ENCODE measurements at regions not wholly inside any gene's neighbourhood (a gene's known extent, or its start where the extent isn't known, plus 50 kb on each side); places are given as distances from the start of the nearest gene placed in this dataset.
"Not testable (repeated sequence)": the region's sequence is repeated elsewhere in the genome, so short reads cannot be mapped to it uniquely, and the experiment has no call there.

DNA sequence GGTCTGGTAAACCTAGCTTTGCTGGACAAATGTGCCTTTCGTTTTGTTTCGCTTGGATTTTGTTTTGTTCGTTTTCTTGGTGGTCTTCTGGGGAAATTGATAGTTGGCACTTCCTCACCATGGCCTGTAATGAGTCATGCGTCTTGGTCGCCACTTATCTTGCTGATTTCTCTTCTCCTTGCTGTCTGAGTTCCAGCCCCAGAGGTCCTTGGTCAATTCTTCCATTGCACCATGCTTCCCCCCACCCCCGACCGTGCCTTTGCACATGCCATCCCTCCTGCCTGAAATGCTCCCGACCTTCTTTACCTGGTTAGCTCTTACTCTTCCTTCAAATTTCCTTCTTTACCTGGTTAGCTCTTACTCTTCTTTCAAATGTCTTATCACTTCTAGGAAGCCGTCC lies 168.7 kb upstream of the MSX2 start:
- peaks cover 29% of the 10 kb centered on the region for H3K27me3 Mint-ChIP-seq (ENCODE audit: low read depth)
- H3K27ac Mint-ChIP-seq = no peak overlapping the region
- H3K4me1 Mint-ChIP-seq = no peaks in the 10 kb centered on the region
- TF ChIP-seq, protein P1, sequence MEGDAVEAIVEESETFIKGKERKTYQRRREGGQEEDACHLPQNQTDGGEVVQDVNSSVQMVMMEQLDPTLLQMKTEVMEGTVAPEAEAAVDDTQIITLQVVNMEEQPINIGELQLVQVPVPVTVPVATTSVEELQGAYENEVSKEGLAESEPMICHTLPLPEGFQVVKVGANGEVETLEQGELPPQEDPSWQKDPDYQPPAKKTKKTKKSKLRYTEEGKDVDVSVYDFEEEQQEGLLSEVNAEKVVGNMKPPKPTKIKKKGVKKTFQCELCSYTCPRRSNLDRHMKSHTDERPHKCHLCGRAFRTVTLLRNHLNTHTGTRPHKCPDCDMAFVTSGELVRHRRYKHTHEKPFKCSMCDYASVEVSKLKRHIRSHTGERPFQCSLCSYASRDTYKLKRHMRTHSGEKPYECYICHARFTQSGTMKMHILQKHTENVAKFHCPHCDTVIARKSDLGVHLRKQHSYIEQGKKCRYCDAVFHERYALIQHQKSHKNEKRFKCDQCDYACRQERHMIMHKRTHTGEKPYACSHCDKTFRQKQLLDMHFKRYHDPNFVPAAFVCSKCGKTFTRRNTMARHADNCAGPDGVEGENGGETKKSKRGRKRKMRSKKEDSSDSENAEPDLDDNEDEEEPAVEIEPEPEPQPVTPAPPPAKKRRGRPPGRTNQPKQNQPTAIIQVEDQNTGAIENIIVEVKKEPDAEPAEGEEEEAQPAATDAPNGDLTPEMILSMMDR (IDR thresholded peaks at IDR 0.05; ENCODE audit: unreplicated experiment in 3 of 3) = no peak
- H3K36me3 Mint-ChIP-seq (ENCODE audit: low read depth) = no peaks in the 10 kb centered on the region
- no peak overlapping the region for H3K4me3 Mint-ChIP-seq
- H3K9me3 Mint-ChIP-seq = no peaks in the 10 kb centered on the region

DNA sequence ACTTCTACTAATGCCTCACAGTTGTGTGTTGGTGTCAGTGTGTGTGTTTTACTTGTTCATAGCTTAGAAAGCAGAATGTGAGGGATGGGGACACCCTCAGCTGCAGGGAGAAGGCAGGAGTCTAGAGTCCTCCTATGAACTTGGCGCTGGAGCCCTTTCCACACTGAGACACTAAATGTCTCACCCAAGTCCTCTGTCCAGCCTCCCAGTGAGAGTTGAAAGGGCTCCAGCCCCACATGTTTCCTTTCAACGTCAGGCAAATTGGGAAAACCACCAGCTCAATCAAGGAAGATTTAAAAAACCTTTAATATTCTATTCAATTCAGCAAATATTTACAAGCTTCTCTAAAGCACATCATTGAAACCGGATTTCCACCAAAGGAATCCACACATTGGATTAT lies 167.6 kb upstream of the MSX2 start:
- Mint-ChIP-seq H3K27me3 (ENCODE audit: low read depth) (peaks cover 39% of the 10 kb centered on the region), H3K9me3 (no peaks in the 10 kb centered on the region), H3K36me3 (ENCODE audit: low read depth) (no peaks in the 10 kb centered on the region), H3K4me1 (no peaks in the 10 kb centered on the region), H3K27ac (no peak overlapping the region), H3K4me3 (no peak overlapping the region)
- TF ChIP-seq, protein P1 (IDR thresholded peaks at IDR 0.05; ENCODE audit: unreplicated experiment in 3 of 3) = no peak

DNA sequence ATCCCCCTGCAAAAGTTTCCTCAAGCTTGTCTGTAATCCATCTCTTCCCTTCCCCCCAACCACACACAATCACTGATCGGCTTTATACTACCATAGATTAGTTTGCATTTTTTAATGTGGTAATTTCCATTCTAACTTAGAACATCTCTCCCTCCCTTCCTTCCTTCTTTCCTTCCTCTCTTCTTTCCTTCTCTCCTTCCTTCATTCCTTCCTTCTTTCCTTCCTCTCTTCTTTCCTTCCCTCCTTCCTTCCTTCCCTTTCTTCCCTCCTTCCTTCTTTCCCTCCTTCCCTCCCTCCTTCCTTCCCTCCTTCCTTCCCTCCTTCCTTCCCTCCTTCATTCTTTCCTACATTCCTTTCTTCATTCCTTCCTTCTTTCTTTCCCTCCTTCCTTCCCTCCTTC lies 166.2 kb upstream of the MSX2 start:
- no peaks in the 10 kb centered on the region for H3K4me1 Mint-ChIP-seq
- H3K9me3 Mint-ChIP-seq = no peaks in the 10 kb centered on the region
- H3K27ac Mint-ChIP-seq = no peak overlapping the region
- no peaks in the 10 kb centered on the region for H3K36me3 Mint-ChIP-seq (ENCODE audit: low read depth)
- H3K4me3 Mint-ChIP-seq = no peak overlapping the region
- H3K27me3 Mint-ChIP-seq (ENCODE audit: low read depth) = peaks cover 39% of the 10 kb centered on the region
- TF ChIP-seq, protein P1 (IDR thresholded peaks at IDR 0.05; ENCODE audit: unreplicated experiment in 3 of 3) = no peak

DNA sequence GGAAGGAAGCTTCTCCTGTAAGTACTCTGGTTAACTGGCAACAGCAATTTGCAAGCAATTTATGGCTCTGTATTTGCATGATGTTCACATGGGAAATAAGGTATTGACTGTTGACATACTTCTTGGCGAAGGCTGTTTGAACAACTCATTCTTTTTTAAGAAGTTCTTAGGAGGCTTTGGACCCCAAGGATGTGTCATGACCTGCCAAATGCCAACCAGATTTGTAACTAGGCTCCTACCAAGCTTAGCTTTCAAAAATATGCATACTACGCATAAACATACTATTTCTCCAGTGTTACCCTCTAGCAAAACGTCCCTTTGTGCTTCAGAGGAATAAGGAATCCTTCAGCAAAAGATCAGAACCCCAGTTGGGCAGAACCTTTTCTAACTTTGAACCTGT lies 165.2 kb upstream of the MSX2 start:
- peaks cover 9% of the 10 kb centered on the region for H3K4me1 Mint-ChIP-seq
- H3K27me3 Mint-ChIP-seq (ENCODE audit: low read depth) = peaks cover 38% of the 10 kb centered on the region
- no peak overlapping the region for H3K4me3 Mint-ChIP-seq
- TF ChIP-seq, protein P1 (IDR thresholded peaks at IDR 0.05; ENCODE audit: unreplicated experiment in 3 of 3) = no peak
- H3K9me3 Mint-ChIP-seq = no peaks in the 10 kb centered on the region
- H3K27ac Mint-ChIP-seq = no peak overlapping the region
- H3K36me3 Mint-ChIP-seq (ENCODE audit: low read depth) = no peaks in the 10 kb centered on the region

DNA sequence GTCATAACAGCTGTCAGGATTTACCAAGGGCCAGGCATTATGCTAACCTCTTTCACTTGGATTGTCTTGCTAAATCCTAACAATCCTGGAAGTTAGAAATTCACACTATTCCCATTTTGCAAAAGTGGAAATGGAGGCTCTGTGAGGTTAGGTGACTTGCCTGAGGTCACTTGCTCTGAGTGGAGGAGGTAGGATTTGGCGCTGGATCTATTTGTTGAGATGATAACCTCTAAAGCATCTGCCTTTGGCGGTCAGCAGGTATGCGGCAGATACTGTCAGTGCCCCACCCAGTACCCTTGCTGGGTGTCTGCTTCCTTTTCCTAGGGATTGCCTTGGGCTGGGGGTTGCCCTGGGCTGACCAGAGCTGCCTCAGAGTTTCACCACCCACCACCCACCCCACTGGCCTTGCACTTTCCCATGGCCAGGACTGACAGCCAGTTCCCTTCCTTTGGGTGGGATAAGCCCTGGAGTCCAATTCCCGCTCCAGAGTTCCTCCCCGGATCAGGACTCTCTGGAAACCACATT lies 164.8 kb upstream of the MSX2 start:
- Mint-ChIP-seq H3K9me3 (no peaks in the 10 kb centered on the region), H3K36me3 (ENCODE audit: low read depth) (no peaks in the 10 kb centered on the region), H3K4me1 (peaks cover 14% of the 10 kb centered on the region), H3K4me3 (no peak overlapping the region), H3K27me3 (ENCODE audit: low read depth) (peaks cover 38% of the 10 kb centered on the region), H3K27ac (no peak overlapping the region)
- TF ChIP-seq, protein P1 (IDR thresholded peaks at IDR 0.05; ENCODE audit: unreplicated experiment in 3 of 3) = no peak

DNA sequence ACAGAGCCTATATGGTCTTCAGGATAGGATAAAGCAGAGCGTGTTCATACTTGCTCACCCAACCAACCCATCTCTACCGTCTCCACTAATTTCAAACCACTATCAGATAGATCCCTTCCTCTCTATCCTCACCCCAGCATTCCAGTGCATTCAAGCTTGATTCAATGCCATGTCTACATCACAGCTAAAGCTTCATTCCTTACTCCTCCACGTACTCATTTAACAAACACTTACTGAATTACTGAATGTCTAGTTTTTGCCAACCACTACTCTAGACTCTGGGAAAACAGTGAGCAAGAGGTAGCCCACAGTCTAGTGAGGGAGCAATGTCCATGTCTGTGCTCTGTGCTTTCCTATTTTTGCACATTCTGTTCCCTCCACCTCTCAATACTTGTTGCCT lies 163.5 kb upstream of the MSX2 start:
- peaks cover 38% of the 10 kb centered on the region for H3K27me3 Mint-ChIP-seq (ENCODE audit: low read depth)
- H3K9me3 Mint-ChIP-seq = no peaks in the 10 kb centered on the region
- no peak overlapping the region for H3K4me3 Mint-ChIP-seq
- TF ChIP-seq, protein P1 (IDR thresholded peaks at IDR 0.05; ENCODE audit: unreplicated experiment in 3 of 3) = no peak
- H3K36me3 Mint-ChIP-seq (ENCODE audit: low read depth) = no peaks in the 10 kb centered on the region
- H3K27ac Mint-ChIP-seq = no peak overlapping the region
- H3K4me1 Mint-ChIP-seq = peaks cover 15% of the 10 kb centered on the region

DNA sequence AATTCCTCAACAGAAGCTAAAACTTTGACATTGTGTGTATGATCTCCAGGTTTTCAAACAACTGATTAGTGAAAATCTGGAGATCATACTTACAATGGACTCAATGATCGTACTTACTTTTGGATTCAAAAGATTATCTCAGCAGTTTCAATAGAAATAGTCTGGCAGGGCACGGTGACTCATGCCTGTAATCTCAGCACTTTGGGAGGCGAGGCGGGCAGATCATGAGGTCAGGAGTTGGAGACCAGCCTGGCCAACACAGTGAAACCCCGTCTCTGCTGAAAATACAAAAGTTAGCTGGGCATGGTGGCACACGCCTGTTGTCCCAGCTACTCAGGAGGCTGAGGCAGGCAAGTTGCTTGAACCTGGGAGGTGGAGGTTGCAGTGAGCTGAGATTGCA lies 161.3 kb upstream of the MSX2 start:
- not testable (repeated sequence) for H3K4me3 Mint-ChIP-seq; H3K36me3 Mint-ChIP-seq (ENCODE audit: low read depth); H3K9me3 Mint-ChIP-seq; H3K27ac Mint-ChIP-seq
- Mint-ChIP-seq H3K27me3 (ENCODE audit: low read depth) (peaks cover 30% of the 10 kb centered on the region), H3K4me1 (peaks cover 15% of the 10 kb centered on the region)

Data from nephron (organoid).